Cerebellar nuclear complex (tissue), 1 donor: ENCODE measurements at regions not wholly inside any gene's neighbourhood (a gene's known extent, or its start where the extent isn't known, plus 50 kb on each side); places are given as distances from the start of the nearest gene placed in this dataset.
"Not testable (repeated sequence)": the region's sequence is repeated elsewhere in the genome, so short reads cannot be mapped to it uniquely, and the experiment has no call there.

ENCODE experiments used
- DNase-seq, 2 experiments: peaks; one replicate each; lab custom pipeline; 2025; lab: John Stamatoyannopoulos, UW

DNA sequence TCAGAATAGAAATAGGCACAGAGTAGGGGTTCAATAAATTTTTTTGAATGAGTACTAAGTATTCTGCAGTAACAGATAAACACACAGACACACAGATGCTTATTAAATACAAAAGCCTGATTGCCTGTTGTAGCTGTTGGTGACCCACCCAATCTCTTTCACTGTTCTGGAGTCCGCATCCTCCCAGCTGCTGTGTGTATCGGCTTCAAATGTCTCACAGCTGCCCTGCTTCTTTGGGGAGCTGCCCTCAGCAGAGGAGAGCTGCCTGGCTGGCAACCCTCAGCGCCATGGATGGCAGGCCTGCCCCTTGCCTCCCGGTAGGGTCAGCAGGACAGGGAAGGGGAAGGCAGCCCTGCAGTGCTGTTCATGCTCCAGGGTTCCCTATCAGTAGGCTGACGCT, 50.5 kb upstream of the PRNP start:
- DNase-seq = no peak

DNA sequence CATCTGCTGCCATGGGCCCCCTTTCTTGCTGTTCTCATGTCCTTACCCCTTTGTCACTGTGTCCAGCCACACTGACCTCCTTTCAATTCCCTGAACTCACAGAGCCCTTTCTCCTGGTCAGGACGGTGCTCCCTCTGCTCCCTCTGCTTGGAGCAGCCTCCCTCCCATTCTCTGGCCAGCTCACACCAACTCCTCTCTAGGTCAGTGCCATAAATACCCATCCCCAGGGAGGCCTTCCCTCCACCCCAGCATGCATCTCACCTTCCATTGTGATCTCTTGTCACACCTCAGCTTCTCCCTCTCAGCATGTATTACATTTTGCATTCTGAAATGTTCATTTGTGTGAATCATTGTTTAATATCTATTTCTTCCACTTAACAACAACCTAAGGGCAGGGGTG, 50.9 kb upstream of the PRNP start:
- DNase-seq = no peak

DNA sequence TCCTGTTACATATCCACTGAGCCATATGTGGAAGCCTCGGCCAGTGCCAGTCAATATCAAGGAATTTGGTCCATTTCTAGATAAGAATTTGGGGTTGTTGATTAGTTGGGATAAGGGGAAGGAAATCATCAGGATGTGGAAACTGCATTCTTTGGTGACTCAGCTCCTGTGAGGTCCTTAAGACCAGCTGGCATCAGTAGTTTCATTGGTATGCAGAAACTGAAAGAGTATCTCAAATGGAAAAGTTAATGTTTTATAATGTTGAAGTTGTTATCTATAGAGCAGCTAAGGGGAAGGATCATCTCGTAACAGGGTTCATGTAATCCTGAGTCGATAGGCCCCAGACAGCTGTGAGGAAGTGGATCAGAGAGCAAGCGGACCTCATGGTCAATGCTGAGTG, 52.5 kb upstream of the PRNP start:
- no peak for DNase-seq

DNA sequence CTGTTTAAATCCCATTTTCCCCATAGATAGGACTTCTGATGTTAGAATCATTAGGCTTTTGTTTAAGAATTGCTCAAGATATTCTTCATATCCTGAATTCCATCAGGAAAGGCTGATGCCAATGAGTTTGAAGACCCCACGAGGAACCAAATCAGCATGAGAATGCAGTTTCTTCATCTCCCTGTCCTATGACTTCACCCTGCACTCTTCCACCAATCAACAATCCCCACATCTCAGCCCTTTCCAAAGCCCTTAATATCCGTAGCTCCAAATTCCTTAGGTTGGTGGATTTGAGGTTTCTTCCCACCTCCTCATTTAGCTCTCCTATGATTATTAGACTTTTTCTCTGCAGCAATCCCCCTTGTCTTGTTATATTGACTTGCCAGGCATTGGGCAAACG, 52.9 kb upstream of the PRNP start:
- no peak for DNase-seq

DNA sequence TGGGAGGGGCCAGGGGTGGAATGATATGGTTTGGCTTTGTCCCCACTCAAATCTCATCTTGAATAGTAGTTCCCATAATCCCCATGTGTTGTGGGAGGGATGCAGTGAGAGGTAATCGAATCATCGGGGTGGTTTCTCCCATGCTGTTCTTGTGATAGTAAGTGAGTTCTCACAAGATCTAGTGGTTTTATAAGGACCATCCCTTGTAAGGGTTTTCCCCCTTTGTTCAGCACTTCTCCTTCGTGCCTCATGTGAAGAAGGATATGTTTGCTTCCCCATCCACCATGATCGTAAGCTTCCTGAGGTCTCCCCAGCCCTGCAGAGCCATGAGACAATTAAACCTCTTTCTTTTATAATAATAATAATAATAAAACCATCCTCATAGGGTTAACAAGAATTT, 53.4 kb upstream of the PRNP start:
- DNase-seq = no peak

DNA sequence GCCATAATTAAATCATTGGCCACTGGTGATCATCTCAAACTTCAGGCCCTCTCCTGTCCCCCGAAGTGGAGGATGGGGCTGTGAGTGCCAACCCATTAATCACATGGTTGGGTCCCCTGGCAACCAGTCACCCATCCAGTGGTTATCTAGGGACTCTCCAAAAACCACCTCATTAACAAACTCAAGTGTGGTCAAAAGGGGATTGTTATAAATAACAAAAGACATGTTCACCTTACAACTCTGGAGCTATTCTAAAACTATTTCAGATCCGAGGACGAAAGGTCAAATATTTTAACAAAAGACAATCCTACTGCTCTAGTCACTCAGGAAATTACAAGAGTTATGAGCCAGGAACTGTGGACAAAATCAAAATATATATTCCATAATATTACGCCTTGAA, 60.0 kb upstream of the PRNP start:
- no peak for DNase-seq

DNA sequence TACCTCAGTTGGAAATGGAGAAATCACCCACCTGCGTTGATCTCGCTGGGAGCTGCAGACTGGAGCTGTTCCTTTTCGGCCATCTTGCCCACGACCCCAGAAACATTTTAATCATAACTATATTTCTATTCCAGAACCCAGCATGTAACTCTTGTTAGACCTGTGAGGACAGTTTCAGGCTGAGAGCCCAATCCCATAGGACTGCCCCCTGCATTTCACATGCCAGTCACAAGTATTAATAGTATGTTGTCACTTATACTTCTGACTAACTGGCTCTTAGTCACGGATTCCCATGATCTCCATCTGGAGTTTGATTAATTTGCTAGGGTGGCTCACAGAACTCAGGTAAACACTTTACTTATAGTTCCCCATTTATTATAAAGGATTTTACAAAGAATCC, 60.6 kb upstream of the PRNP start:
- DNase-seq = no peak

DNA sequence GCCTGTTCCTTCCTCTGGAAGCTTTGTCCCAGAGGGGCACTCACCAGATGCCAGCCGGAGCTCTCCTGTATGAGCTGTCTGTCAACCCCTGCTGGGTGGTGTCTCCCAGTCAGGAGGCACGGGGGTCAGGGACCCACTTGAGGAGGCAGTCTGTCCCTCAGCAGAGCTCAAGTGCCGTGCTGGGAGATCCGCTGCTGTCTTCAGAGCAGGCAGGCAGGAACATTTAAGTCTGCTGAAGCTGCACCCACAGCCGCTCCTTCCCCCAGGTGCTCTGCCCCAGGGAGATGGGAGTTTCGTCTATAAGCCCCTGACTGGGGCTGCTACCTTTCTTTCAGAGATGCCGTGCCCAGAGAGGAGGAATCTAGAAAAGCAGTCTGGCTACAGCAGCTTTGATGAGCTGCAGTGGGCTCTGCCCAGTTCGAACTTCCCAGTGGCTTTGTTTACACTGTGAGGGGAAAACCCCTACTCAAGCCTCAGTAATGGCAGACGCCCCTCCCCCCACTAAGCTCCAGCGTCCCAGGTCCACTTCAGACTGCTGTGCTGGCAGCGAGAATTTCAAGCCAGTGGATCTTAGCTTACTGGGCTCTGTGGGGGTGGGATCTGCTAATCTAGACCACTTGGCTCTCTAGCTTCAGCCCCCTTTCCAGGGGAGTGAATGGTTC, 61.5 kb upstream of the PRNP start:
- not testable (repeated sequence) for DNase-seq

DNA sequence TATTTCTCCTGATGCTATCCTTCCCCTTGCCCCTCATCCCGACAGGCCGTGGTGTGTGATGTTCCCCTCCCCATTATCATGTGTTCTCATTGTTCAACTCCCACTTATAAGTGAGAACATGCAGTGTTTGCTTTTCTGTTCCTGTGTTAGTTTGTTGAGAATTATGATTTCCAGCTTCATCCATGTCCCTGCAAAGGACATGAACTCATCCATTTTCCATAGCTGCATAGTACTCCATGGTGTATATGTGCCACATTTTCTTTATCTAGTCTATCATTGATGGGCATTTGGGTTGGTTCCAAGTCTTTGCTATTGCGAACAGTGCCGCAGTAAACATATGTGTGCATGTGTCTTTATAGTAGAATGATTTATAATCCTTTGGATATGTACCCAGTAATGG, 67.1 kb upstream of the PRNP start:
- not testable (repeated sequence) for DNase-seq

DNA sequence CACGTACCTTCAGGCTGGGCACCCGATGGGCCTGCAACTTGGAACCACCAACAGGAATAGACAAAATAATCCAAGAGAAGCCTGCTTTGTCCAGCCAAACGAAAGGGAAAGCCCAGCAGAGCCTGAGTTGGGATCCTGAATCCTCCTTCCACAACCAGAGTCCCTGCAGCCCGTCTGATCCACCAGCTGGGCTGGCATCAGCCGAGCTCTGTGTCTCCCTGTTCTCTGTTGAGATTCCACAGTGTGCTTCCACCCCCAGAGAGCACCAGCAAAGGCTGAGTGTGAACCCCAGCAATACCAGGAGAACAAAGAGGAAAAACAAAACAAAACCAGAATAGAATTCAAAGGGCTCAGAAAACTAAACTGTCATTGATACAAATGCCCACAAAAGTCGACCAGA, 68.8 kb upstream of the PRNP start:
- no peak for DNase-seq

DNA sequence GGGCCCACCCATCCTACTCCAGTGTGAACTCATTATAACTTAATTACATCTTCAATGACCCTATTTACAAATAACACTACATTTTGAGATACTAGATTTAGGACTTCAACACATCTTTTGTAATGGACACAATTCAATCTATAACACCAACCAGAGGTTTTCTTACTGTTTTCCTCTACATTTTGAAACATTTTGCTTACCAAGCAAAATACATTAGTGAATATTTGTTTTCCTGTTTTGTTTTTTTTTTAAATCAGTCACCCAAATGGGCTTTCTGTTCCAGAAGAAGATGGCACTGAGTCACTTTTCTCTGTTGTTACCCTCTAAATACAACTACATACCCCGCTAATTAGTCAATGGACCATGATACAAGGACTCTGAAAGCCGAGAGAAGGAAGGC, 69.2 kb upstream of the PRNP start:
- no peak for DNase-seq

DNA sequence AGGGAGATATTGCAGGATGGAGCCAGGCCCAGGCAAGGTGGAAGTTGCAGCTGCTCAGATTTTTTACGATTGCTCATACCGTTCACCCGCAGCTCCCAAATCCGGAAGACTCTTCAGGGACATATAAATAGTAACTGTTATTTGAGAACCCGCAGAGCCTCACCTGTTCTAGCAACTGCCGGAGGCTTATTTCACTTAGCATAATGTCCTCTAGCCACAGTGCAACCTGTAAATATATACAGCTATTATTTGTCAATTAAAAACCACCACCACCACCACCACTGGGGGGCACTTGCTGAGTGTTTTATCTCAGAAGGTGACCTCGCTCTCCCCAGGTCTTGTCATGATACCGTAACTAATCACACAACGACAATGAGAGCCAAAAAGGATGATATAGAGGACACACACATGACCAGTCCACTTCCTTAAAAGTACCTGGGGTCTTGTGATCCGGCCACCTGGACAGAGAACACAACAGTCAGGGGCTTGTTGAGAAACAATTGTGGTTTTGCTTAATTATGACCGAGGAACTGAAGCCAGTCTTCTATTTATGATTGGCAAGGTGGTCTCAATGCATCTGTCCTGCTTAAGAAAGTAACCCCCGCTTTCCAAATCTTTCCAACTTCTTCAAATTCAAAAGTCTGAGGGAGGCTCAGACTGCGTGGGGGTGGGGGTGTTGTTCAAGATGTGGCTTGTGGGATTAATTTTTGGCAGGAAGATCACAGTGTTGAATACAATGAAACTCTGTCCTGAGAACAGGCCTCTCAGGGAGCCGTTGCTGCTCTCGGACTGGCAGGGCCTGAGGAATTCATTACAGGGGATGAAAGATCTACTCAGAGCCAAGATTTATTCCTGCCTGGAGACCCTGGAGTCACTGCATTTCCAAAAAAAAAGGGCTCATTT, 72.3 kb upstream of the PRNP start:
- DNase-seq = peak in 1 of 2 experiments; percentile 22

DNA sequence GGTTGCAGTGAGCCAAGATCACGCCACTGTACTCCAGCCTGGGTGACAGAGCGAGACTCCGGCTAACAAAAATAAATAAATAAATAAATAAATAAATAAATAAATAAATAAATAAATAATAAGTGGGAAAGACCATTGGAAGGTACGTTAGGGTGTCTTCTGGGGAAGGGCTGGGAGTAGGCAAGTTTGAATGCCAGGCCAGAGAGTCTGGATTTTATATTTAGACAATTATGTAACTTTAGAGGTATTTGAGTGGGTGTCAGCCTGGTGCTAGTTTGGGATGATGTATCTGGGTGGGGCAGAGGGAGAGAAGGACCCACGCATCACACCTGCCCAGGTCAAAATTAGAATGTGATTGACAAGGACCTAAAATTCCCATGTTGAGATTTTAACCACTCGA, 73.1 kb upstream of the PRNP start:
- DNase-seq = no peak

DNA sequence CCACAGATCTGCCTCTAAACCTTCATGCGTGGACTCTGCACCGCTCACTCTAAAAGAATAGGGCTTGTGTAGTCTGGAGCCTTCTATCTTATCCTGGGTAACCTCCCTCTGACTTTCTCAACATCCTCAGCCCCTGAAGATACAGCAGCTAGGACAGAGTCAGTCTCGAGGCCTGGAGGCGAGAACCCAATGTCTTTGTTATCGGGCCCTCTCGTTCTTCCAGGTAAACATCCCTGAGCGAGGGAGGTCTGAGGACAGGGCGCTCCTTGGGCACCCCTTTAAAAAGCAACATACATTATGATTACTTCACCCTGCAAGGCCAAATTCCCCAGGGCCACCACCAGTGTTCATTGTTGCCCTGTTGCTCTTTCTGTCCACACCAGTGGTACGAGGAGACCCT, 75.4 kb upstream of the PRNP start:
- DNase-seq = no peak

DNA sequence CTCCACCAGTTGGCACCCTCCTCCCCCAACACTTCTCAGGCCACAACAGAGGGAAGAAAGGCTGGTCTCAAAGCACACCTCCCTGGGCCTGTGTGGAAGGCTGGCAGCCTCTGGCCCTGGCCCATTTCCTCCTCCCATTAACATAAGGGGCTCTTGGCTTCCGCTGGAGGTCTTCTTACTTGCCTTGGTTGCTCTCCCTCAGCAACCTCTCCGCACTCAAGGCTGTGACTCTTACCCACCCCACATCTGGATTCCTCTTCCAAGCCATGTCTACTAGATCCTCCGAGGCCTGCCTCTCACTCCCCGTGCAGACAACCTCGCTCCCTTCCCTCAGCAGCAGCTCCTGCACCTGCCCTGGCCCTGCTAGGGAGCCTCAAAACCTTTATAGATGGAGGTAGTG, 76.7 kb upstream of the PRNP start:
- DNase-seq = no peak

DNA sequence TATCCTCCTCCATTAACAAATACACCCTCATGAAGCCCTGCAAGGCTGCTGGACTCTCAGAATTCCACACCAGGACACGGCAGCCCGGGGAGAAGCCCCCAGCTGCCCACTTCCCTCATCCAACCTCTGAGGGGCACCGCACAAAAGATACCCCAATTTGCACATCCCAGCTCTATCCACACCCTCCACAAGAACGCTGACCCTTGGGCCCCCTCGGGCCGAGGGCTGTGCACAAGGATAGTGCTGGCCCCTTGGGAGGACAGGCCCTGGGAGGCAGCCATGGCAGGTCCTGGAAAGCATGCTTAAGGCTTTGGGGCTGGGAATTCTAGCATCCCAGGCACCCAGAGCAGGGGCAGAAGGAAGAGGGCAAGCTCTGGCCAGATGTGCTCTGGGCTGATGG, 77.4 kb upstream of the PRNP start:
- DNase-seq = no peak

DNA sequence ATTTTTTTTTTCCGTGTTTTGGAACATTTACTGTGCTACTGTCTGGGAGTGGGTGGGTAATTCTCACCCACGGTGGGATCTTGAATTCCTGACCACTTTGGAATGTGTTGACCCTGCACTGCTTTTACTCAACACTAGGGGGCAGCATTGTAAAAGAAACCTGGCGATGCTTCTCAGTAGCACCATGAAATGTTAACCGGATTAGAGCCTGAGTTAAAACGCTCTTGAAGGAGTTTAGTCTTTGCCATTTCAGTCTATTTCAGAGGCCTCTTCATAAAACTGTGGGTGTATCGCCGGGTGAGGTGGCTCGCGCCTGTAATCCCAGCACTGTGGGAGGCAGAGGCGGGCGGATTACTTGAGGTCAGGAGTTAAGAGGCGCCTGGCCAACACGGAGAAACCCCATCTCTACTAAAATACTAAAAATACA, 79.0 kb upstream of the PRNP start:
- peak; percentile 9 to 23 for DNase-seq

DNA sequence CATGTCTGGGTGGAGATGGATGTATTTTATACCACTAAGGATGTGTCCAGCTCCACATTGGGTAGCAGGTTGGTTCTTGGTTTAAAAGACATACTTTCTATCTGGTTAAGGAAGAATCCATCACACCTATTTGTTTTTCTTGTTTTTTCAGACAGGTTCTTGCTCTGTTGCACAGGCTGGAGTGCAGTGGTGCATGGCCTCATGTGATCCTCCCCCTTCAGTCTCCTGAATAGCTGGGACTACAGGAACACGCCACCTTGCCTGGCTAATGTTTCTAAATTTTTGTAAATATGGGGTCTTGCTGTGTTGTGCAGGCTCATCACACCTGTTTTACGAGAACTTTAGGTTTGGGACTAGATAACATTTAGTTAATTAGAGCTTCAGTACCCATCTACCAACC, 80.2 kb upstream of the PRNP start:
- no peak for DNase-seq

DNA sequence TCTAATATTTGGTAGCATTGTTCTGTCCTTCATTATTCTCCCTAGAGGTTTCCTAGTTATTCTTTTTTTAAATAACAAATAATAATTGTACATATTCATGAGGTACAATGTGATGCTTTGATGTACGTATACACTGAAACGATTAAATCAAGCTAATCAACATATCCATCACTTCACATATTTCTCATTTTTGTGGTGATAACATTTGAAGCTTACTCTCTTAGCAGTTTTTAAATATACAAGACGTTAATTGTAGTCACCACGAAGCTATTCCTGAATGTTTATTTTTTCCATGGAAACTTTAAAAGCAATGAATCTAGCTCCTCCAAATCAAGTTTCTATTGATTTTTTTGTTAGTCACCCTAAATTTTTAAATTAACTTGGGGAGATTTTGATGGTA, 81.1 kb upstream of the PRNP start:
- no peak for DNase-seq

DNA sequence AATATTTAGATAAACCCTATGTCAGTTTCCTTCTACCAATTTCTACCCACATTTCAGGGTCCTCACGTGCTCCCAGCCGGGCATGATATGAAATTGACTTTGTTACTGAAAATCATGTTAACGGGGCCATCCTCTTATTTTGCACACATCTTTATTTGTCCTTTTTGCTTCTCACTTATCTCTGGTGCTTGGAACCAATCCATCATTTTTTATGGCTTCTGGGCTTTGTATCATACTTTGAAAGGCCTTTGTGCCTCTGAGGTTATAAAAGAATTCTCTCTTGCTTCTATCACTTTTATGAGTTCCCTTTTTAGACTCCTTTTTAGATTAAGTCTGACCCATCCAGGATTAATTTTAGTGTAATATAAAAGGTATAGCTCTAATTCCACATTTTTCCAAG, 81.7 kb upstream of the PRNP start:
- DNase-seq = no peak

DNA sequence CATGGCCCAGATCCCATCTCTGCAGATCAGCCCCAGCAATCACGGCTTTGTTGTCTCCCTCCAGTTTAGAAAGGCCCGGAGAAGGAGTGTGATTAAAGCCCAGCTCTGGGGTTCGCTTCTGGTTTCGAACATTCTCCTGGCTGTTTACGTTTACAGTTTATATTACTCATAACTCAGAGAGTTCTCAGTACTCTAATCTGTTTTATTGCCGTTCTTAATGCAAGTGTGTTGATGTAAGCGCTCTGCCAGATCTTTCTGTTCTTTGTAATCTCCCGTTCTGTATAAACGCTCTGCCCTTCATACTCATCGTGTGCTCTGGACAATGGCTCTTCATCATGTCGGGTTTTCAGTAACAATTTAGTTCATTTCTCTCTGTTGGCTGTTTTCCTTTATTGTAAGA, 82.5 kb upstream of the PRNP start:
- DNase-seq = no peak

DNA sequence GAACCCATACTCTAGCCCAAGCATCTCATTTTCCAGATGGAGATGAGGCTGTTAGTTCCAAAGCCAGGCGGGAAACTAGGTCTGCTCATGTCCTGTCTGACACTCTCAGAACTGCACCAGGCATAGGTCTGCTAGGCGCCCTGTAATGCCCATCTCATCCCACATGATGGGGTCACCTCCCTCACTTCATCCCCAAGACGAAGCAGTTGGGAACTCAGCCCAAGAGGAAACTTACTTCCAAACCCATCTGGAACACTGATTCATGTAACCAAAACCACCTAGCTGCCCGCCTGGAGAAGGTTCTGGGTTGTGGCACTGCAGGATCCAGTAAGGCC, 84.0 kb upstream of the PRNP start:
- no peak for DNase-seq

DNA sequence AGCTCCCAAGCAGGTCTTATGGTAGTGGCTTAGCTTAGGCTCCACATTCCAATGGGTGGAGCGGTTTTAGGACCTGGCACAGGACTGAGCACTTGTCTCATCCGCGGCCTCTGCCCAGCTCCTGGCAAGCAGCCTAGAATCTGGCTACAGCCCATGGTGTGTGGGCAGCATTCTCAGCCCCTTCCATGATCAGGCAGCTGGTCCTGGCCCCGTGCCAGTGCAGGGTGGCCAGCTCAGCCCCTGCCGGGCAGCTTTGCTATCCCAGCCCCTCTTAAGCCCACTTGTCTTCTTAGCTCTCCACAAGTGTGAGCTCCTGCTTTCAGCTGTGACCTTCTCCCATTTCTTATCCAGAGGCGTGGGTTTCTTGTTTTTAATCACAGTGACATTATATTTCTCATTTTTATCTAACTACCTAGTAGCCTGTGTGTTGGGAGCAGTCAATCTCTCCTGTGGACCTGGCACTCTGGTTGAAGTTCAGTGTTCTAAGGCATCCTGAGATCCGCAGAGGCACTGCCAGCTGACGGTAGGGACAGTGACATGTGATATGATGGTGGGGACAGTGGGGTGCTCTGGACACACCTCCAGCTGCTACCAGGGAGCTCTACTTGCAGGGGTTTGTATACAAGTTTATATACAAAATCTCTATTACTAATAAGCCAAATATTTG, 84.5 kb upstream of the PRNP start:
- DNase-seq = peak in 1 of 2 experiments; percentile 16
